SK-N-SH treated with all-trans-retinoic acid at 6 μM for 48 hours (cell line): ENCODE measurements at regions not wholly inside any gene's neighbourhood (a gene's known extent, or its start where the extent isn't known, plus 50 kb on each side); places are given as distances from the start of the nearest gene placed in this dataset.

Source experiments
- ATAC-seq: fragments of 200-7000 bp; cut with Tn5 transposase; 3 replicates; pipeline ENCODE4 v1.9.1; 2020; ENCODE audit warnings: mild to moderate bottlenecking, moderate library complexity
- ARNTL ChIP-seq: fragments of 450-650 bp; formaldehyde crosslinking; IDR thresholded peaks from 2 replicates; pipeline ENCODE4 v1.5.0; 2020; ENCODE audit warnings: low read depth, mild to moderate bottlenecking, moderate library complexity, borderline replicate concordance
- BACH2 ChIP-seq: fragments of 250-450 bp; sonication (Bioruptor Pico); IDR thresholded peaks from 2 replicates; pipeline ENCODE4 v1.9.0; 2021; ENCODE audit warnings: mild to moderate bottlenecking, borderline replicate concordance
- CSDC2 ChIP-seq: fragments of 250-450 bp; sonication (Bioruptor Pico); IDR thresholded peaks from 2 replicates; pipeline ENCODE4 v1.5.0; 2020; ENCODE audit warnings: mild to moderate bottlenecking, moderate library complexity
- ESRRG ChIP-seq: fragments of 250-450 bp; sonication (Bioruptor Pico); IDR thresholded peaks from 2 replicates; pipeline ENCODE4 v1.6.1; 2021; ENCODE audit warnings: mild to moderate bottlenecking
- GLIS3 ChIP-seq: fragments of 250-450 bp; sonication (Bioruptor Pico); IDR thresholded peaks from 2 replicates; pipeline ENCODE4 v1.5.0; 2020; ENCODE audit warnings: mild to moderate bottlenecking, moderate library complexity
- ISL1 ChIP-seq: fragments of 250-450 bp; sonication (Bioruptor Pico); IDR thresholded peaks from 2 replicates; pipeline ENCODE4 v2.1.2; 2022; ENCODE audit warnings: mild to moderate bottlenecking, moderate library complexity
- OSR1 ChIP-seq: fragments of 250-450 bp; sonication (Bioruptor Pico); IDR thresholded peaks from 2 replicates; pipeline ENCODE4 v1.8.0; 2022; ENCODE audit warnings: moderate library complexity, mild to moderate bottlenecking, inconsistent platforms
- PPARA ChIP-seq: fragments of 250-450 bp; sonication (Bioruptor Pico); IDR thresholded peaks from 2 replicates; pipeline ENCODE4 v1.5.0; 2020; ENCODE audit warnings: mild to moderate bottlenecking, borderline replicate concordance
- RARB ChIP-seq: fragments of 250-450 bp; sonication (Bioruptor Pico); IDR thresholded peaks from 2 replicates; pipeline ENCODE4 v1.8.0; 2021; ENCODE audit warnings: mild to moderate bottlenecking, moderate library complexity
- TCF4 ChIP-seq: fragments of 250-450 bp; sonication (Bioruptor Pico); IDR thresholded peaks from 2 replicates; pipeline ENCODE4 v1.8.0; 2021; ENCODE audit warnings: mild to moderate bottlenecking, moderate library complexity, borderline replicate concordance
- TOX ChIP-seq: fragments of 250-450 bp; sonication (Bioruptor Pico); IDR thresholded peaks from 2 replicates; pipeline ENCODE4 v1.8.0; 2021; ENCODE audit warnings: mild to moderate bottlenecking, moderate library complexity, borderline replicate concordance
- ZC3H10 ChIP-seq: fragments of 250-450 bp; sonication (Bioruptor Pico); IDR thresholded peaks from 2 replicates; pipeline ENCODE4 v1.5.1; 2021; ENCODE audit warnings: mild to moderate bottlenecking, moderate library complexity
- ZFP30 ChIP-seq: fragments of 450-650 bp; formaldehyde crosslinking; IDR thresholded peaks from 2 replicates; pipeline ENCODE4 v1.5.0; 2022; ENCODE audit warnings: mild to moderate bottlenecking, moderate library complexity
- ZNF565 ChIP-seq: fragments of 450-650 bp; formaldehyde crosslinking; conservative IDR thresholded peaks from 2 replicates; pipeline ENCODE4 v1.5.0; 2020; ENCODE audit warnings: low read depth, mild to moderate bottlenecking, moderate library complexity
- ZNF70 ChIP-seq: fragments of 450-650 bp; formaldehyde crosslinking; IDR thresholded peaks from 2 replicates; pipeline ENCODE4 v1.5.0; 2020; ENCODE audit warnings: mild to moderate bottlenecking, moderate library complexity
- TF ChIP-seq, protein P1 (sequence below): fragments of 250-450 bp; sonication (Bioruptor Pico); IDR thresholded peaks from 2 replicates; pipeline ENCODE4 v1.5.1; 2020; ENCODE audit warnings: low read depth, mild to moderate bottlenecking, moderate library complexity
- TF ChIP-seq, protein P2 (sequence below): fragments of 250-450 bp; sonication (Bioruptor Pico); IDR thresholded peaks from 2 replicates; pipeline ENCODE4 v1.8.0; 2020; ENCODE audit warnings: mild to moderate bottlenecking, moderate library complexity, borderline replicate concordance
- TF ChIP-seq, protein P3 (sequence below): fragments of 250-450 bp; sonication (Bioruptor Pico); IDR thresholded peaks from 2 replicates; pipeline ENCODE4 v1.5.1; 2021; ENCODE audit warnings: mild to moderate bottlenecking, moderate library complexity
- TF ChIP-seq, protein P4 (sequence below): fragments of 250-450 bp; sonication (Bioruptor Pico); IDR thresholded peaks from 2 replicates; pipeline ENCODE4 v1.8.0; 2021; ENCODE audit warnings: low read depth, mild to moderate bottlenecking, moderate library complexity, borderline replicate concordance
- TF ChIP-seq, protein P5 (sequence below): fragments of 250-450 bp; sonication (Bioruptor Pico); IDR thresholded peaks from 2 replicates; pipeline ENCODE4 v1.5.0; 2020; ENCODE audit warnings: mild to moderate bottlenecking, moderate library complexity

DNA sequence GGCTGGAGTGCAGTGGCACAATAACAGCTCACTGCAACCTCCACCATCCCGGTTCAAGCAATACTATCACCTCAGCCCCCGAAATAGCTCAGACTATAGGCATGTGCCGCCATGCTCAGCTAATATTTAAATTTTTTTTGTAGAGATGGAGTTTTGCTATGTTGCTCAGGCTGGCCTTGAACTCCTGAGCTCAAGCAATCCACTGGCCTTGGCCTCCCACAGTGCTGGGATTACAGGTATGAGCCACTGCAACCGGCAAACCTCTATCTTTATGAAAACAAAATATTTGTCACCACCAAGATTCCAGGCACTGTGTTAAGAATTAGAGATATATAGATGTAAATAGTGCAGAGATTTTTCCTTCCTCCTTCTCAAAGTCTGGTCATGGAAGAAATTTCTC, 232.5 kb downstream of the ANKRD50 start:
- TF ChIP-seq, protein P1, sequence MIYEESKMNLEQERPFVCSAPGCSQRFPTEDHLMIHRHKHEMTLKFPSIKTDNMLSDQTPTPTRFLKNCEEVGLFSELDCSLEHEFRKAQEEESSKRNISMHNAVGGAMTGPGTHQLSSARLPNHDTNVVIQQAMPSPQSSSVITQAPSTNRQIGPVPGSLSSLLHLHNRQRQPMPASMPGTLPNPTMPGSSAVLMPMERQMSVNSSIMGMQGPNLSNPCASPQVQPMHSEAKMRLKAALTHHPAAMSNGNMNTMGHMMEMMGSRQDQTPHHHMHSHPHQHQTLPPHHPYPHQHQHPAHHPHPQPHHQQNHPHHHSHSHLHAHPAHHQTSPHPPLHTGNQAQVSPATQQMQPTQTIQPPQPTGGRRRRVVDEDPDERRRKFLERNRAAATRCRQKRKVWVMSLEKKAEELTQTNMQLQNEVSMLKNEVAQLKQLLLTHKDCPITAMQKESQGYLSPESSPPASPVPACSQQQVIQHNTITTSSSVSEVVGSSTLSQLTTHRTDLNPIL (CRISPR knock-in tag), result no peak
- no peak for TF ChIP-seq CSDC2 (CRISPR knock-in tag)
- TF ChIP-seq, protein P2, sequence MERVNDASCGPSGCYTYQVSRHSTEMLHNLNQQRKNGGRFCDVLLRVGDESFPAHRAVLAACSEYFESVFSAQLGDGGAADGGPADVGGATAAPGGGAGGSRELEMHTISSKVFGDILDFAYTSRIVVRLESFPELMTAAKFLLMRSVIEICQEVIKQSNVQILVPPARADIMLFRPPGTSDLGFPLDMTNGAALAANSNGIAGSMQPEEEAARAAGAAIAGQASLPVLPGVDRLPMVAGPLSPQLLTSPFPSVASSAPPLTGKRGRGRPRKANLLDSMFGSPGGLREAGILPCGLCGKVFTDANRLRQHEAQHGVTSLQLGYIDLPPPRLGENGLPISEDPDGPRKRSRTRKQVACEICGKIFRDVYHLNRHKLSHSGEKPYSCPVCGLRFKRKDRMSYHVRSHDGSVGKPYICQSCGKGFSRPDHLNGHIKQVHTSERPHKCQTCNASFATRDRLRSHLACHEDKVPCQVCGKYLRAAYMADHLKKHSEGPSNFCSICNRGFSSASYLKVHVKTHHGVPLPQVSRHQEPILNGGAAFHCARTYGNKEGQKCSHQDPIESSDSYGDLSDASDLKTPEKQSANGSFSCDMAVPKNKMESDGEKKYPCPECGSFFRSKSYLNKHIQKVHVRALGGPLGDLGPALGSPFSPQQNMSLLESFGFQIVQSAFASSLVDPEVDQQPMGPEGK (CRISPR knock-in tag), result no peak
- no peak for TF ChIP-seq RARB
- no peak for TF ChIP-seq ARNTL (CRISPR knock-in tag)
- TF ChIP-seq ZNF565 (CRISPR knock-in tag), result no peak
- TF ChIP-seq, protein P3, sequence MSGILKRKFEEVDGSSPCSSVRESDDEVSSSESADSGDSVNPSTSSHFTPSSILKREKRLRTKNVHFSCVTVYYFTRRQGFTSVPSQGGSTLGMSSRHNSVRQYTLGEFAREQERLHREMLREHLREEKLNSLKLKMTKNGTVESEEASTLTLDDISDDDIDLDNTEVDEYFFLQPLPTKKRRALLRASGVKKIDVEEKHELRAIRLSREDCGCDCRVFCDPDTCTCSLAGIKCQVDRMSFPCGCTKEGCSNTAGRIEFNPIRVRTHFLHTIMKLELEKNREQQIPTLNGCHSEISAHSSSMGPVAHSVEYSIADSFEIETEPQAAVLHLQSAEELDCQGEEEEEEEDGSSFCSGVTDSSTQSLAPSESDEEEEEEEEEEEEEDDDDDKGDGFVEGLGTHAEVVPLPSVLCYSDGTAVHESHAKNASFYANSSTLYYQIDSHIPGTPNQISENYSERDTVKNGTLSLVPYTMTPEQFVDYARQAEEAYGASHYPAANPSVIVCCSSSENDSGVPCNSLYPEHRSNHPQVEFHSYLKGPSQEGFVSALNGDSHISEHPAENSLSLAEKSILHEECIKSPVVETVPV (CRISPR knock-in tag), result no peak
- TF ChIP-seq ESRRG (CRISPR knock-in tag), result no peak
- TF ChIP-seq, protein P4, sequence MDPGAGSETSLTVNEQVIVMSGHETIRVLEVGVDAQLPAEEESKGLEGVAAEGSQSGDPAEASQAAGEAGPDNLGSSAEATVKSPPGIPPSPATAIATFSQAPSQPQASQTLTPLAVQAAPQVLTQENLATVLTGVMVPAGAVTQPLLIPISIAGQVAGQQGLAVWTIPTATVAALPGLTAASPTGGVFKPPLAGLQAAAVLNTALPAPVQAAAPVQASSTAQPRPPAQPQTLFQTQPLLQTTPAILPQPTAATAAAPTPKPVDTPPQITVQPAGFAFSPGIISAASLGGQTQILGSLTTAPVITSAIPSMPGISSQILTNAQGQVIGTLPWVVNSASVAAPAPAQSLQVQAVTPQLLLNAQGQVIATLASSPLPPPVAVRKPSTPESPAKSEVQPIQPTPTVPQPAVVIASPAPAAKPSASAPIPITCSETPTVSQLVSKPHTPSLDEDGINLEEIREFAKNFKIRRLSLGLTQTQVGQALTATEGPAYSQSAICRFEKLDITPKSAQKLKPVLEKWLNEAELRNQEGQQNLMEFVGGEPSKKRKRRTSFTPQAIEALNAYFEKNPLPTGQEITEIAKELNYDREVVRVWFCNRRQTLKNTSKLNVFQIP (CRISPR knock-in tag), result no peak
- TF ChIP-seq TOX (CRISPR knock-in tag), result no peak
- no peak for TF ChIP-seq TCF4 (CRISPR knock-in tag)
- no peak for TF ChIP-seq PPARA (CRISPR knock-in tag)
- no peak for TF ChIP-seq BACH2 (CRISPR knock-in tag)
- no peak for TF ChIP-seq ISL1 (CRISPR knock-in tag)
- no peak for TF ChIP-seq GLIS3
- no peak for TF ChIP-seq ZFP30
- no peak for ATAC-seq

DNA sequence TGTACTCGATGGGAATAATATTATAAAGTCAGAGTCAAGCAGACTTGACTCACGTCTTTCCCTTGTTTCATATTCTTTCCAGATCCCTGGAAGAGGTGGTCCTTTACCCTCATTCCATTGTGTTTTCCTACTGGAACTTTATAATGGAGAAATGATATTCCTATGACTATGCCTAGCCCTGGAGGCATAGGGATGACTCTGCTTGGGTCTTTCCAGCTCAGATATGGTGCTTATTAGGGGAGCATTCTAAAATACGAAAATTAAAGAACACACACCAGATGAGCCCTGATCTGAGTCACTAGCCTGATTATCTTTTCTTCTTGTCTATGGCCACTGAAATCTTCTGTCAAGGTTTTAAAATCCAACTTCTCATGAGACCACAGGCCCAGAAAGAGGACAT, 231.4 kb downstream of the ANKRD50 start:
- TF ChIP-seq, protein P4 (CRISPR knock-in tag), result no peak
- no peak for TF ChIP-seq OSR1 (CRISPR knock-in tag)
- no peak for TF ChIP-seq GLIS3
- no peak for TF ChIP-seq ZC3H10 (CRISPR knock-in tag)
- TF ChIP-seq PPARA (CRISPR knock-in tag), result no peak
- no peak for TF ChIP-seq ZNF70 (CRISPR knock-in tag)
- no peak for TF ChIP-seq ZFP30
- TF ChIP-seq, protein P5, sequence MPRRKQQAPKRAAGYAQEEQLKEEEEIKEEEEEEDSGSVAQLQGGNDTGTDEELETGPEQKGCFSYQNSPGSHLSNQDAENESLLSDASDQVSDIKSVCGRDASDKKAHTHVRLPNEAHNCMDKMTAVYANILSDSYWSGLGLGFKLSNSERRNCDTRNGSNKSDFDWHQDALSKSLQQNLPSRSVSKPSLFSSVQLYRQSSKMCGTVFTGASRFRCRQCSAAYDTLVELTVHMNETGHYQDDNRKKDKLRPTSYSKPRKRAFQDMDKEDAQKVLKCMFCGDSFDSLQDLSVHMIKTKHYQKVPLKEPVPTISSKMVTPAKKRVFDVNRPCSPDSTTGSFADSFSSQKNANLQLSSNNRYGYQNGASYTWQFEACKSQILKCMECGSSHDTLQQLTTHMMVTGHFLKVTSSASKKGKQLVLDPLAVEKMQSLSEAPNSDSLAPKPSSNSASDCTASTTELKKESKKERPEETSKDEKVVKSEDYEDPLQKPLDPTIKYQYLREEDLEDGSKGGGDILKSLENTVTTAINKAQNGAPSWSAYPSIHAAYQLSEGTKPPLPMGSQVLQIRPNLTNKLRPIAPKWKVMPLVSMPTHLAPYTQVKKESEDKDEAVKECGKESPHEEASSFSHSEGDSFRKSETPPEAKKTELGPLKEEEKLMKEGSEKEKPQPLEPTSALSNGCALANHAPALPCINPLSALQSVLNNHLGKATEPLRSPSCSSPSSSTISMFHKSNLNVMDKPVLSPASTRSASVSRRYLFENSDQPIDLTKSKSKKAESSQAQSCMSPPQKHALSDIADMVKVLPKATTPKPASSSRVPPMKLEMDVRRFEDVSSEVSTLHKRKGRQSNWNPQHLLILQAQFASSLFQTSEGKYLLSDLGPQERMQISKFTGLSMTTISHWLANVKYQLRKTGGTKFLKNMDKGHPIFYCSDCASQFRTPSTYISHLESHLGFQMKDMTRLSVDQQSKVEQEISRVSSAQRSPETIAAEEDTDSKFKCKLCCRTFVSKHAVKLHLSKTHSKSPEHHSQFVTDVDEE (CRISPR knock-in tag), result no peak
- no peak for ATAC-seq
